IMR-90 (cell line): ENCODE measurements at regions not wholly inside any gene's neighbourhood (a gene's known extent, or its start where the extent isn't known, plus 50 kb on each side); places are given as distances from the start of the nearest gene placed in this dataset.

Source experiments
- ATAC-seq: fragments of 200-7000 bp; cut with Tn5 transposase; 2 replicates; pipeline ENCODE4 v1.9.1; 2020; ENCODE audit warnings: low read depth, mild to moderate bottlenecking, moderate library complexity
- BruUV-seq: library from RNA; stranded (reverse); fragments of 400-500 nt; replicated peaks from 2 replicates; lab custom pipeline; 2021; lab: Mats Ljungman, UMichigan
- CTCF ChIA-PET: fragments of 300-600 bp; formaldehyde crosslinking; extraction: SDS; loops from one replicate; lab custom pipeline; 2021; ENCODE audit warnings: antibody characterized with exemption; lab: Yijun Ruan, JAX
- POLR2A ChIA-PET: fragments of 300-600 bp; sonication (Branson Sonifier 250); formaldehyde crosslinking; loops from one replicate; lab custom pipeline; 2022; ENCODE audit warnings: antibody characterized with exemption; ENCODE audit not compliant: unreplicated experiment; lab: Charles Lee
- DNase-seq: peaks from one replicate; pipeline ENCODE4 v3.0.0; 2013
- H2AFZ ChIP-seq: replicated peaks from 2 replicates; pipeline ENCODE3; 2013; ENCODE audit warnings: low read length, mild to moderate bottlenecking; ENCODE audit not compliant: poor library complexity
- H2AK5ac ChIP-seq: 2 replicates; pipeline ENCODE4 v1.6.1; 2013; ENCODE audit warnings: low read depth, low read length, inconsistent platforms
- H2AK9ac ChIP-seq: replicated peaks from 2 replicates; pipeline ENCODE3; 2013; ENCODE audit warnings: mild to moderate bottlenecking, low read depth, low read length, moderate library complexity; ENCODE audit not compliant: poor library complexity
- H2BK120ac ChIP-seq: 2 replicates; pipeline ENCODE4 v1.6.1; 2013; ENCODE audit warnings: low read depth, low read length, inconsistent platforms
- H2BK15ac ChIP-seq: 3 replicates; pipeline ENCODE4 v1.6.1; 2013; ENCODE audit warnings: low read depth, low read length, inconsistent platforms
- H2BK20ac ChIP-seq: 2 replicates; pipeline ENCODE4 v1.6.1; 2013; ENCODE audit warnings: low read depth, mild to moderate bottlenecking, inconsistent platforms, low read length, moderate library complexity
- H2BK5ac ChIP-seq: 2 replicates; pipeline ENCODE4 v1.6.1; 2013; ENCODE audit warnings: mild to moderate bottlenecking, low read depth, low read length, inconsistent platforms; ENCODE audit not compliant: poor library complexity, severe bottlenecking
- H3K14ac ChIP-seq: replicated peaks from 2 replicates; pipeline ENCODE4 v1.6.1; 2013; ENCODE audit warnings: low read depth, low read length, inconsistent platforms
- H3K18ac ChIP-seq: 2 replicates; pipeline ENCODE4 v1.6.1; 2013; ENCODE audit warnings: low read depth, low read length, control low read depth
- H3K23ac ChIP-seq: 2 replicates; pipeline ENCODE4 v1.6.1; 2013; ENCODE audit warnings: low read depth, low read length, inconsistent platforms
- H3K27ac ChIP-seq: 2 replicates; pipeline ENCODE4 v1.5.1; 2013; ENCODE audit warnings: mild to moderate bottlenecking, control low read depth, low read length; ENCODE audit not compliant: insufficient read depth
- H3K27me3 ChIP-seq: 2 replicates; pipeline ENCODE4 v1.6.1; 2013; ENCODE audit warnings: low read length; ENCODE audit not compliant: control insufficient read depth, insufficient read depth
- H3K36me3 ChIP-seq: 2 replicates; pipeline ENCODE4 v1.6.1; 2013; ENCODE audit warnings: low read length, mixed read lengths; ENCODE audit not compliant: control insufficient read depth, insufficient read depth
- H3K4ac ChIP-seq: 2 replicates; pipeline ENCODE4 v1.6.1; 2013; ENCODE audit warnings: low read depth, low read length, inconsistent platforms
- H3K4me1 ChIP-seq: 2 replicates; pipeline ENCODE4 v1.6.1; 2013; ENCODE audit warnings: low read length, mixed read lengths; ENCODE audit not compliant: control insufficient read depth, insufficient read depth
- H3K4me2 ChIP-seq: 2 replicates; pipeline ENCODE4 v1.6.1; 2013; ENCODE audit warnings: low read depth, mild to moderate bottlenecking, control low read depth, low read length, moderate library complexity
- H3K4me3 ChIP-seq: 2 replicates; pipeline ENCODE4 v1.5.1; 2013; ENCODE audit warnings: low read depth, mild to moderate bottlenecking, control low read depth, low read length, moderate library complexity; ENCODE audit not compliant: insufficient read depth
- H3K56ac ChIP-seq: 2 replicates; pipeline ENCODE4 v1.6.1; 2013; ENCODE audit warnings: low read length, inconsistent platforms; ENCODE audit not compliant: insufficient read depth; ENCODE audit errors: extremely low read depth
- H3K79me1 ChIP-seq, 2 experiments: 2 replicates each; pipeline ENCODE4 v1.6.1; 2013; ENCODE audit warnings: low read length in 2 of 2, inconsistent platforms in 1 of 2, low read depth in 1 of 2
- H3K9ac ChIP-seq: 2 replicates; pipeline ENCODE4 v1.6.1; 2013; ENCODE audit warnings: low read depth, low read length, control low read depth
- H3K9me1 ChIP-seq: 2 replicates; pipeline ENCODE4 v1.6.1; 2013; ENCODE audit warnings: low read length, inconsistent platforms; ENCODE audit not compliant: insufficient read depth
- H3K9me3 ChIP-seq: 2 replicates; pipeline ENCODE4 v1.6.1; 2013; ENCODE audit warnings: low read length; ENCODE audit not compliant: control insufficient read depth, insufficient read depth
- H4K20me1 ChIP-seq: 2 replicates; pipeline ENCODE4 v1.6.1; 2013; ENCODE audit warnings: low read length, inconsistent platforms; ENCODE audit not compliant: insufficient read depth
- H4K5ac ChIP-seq: 2 replicates; pipeline ENCODE4 v1.6.1; 2013; ENCODE audit warnings: mild to moderate bottlenecking, low read depth, low read length, control low read depth
- H4K8ac ChIP-seq, 2 experiments: 2 replicates each; pipeline ENCODE4 v1.6.1; 2013; ENCODE audit warnings: low read depth in 2 of 2, low read length in 2 of 2, control low read depth in 1 of 2, inconsistent platforms in 1 of 2
- H4K91ac ChIP-seq: 2 replicates; pipeline ENCODE4 v1.6.1; 2013; ENCODE audit warnings: low read depth, low read length, inconsistent platforms; ENCODE audit not compliant: insufficient read depth
- BHLHE40 ChIP-seq: fragments of 150-350 bp; IDR thresholded peaks from 2 replicates; pipeline ENCODE4 v1.6.1; 2016; ENCODE audit warnings: mild to moderate bottlenecking, low read depth, low read length
- CEBPB ChIP-seq: IDR thresholded peaks from 2 replicates; pipeline ENCODE4 v1.6.1; 2012; ENCODE audit warnings: low read depth, low read length, improper control_type of control experiment
- CHD1 ChIP-seq: IDR thresholded peaks from 2 replicates; pipeline ENCODE4 v1.6.1; 2012; ENCODE audit warnings: low read depth, low read length, improper control_type of control experiment
- CTCF ChIP-seq: conservative IDR thresholded peaks from 2 replicates; pipeline ENCODE4 v1.5.1; 2012; ENCODE audit warnings: mild to moderate bottlenecking, low read depth, low read length, improper control_type of control experiment
- FOS ChIP-seq: fragments of 150-350 bp; IDR thresholded peaks from 2 replicates; pipeline ENCODE4 v1.6.1; 2016; ENCODE audit warnings: low read depth, low read length
- MAFK ChIP-seq: IDR thresholded peaks from 2 replicates; pipeline ENCODE4 v1.6.1; 2012; ENCODE audit warnings: low read depth, low read length, improper control_type of control experiment
- MAZ ChIP-seq: IDR thresholded peaks from 2 replicates; pipeline ENCODE4 v1.6.1; 2012; ENCODE audit warnings: low read depth, mild to moderate bottlenecking, low read length, improper control_type of control experiment, moderate library complexity, borderline replicate concordance
- POLR2A ChIP-seq: IDR thresholded peaks from 2 replicates; pipeline ENCODE4 v1.6.1; 2012; ENCODE audit warnings: mild to moderate bottlenecking, low read depth, low read length
- RAD21 ChIP-seq: IDR thresholded peaks from 2 replicates; pipeline ENCODE4 v1.6.1; 2012; ENCODE audit warnings: low read length, improper control_type of control experiment
- RCOR1 ChIP-seq: IDR thresholded peaks from 2 replicates; pipeline ENCODE4 v1.6.1; 2012; ENCODE audit warnings: mild to moderate bottlenecking, low read length, improper control_type of control experiment; ENCODE audit not compliant: insufficient replicate concordance
- RFX5 ChIP-seq: IDR thresholded peaks from 2 replicates; pipeline ENCODE4 v1.8.0; 2012; ENCODE audit warnings: low read depth, mild to moderate bottlenecking, low read length, moderate library complexity
- USF2 ChIP-seq: fragments of 150-350 bp; IDR thresholded peaks from 2 replicates; pipeline ENCODE4 v1.6.1; 2017; ENCODE audit warnings: mild to moderate bottlenecking, antibody characterized with exemption, low read length, low read depth
- WGBS, 2 experiments: methylation state at CpG; one replicate each; pipeline versions ENCODE4 v1.1.5 to v1.1.7; 2013; ENCODE audit warnings: missing lambda C conversion rate in 2 of 2; ENCODE audit not compliant: insufficient read length in 1 of 2; ENCODE audit errors: extremely low coverage in 2 of 2; 5-methylcytosine and 5-hydroxymethylcytosine counted together
- dilution Hi-C: fragments of 300-500 bp; cut with HindIII; formaldehyde crosslinking; loops from one replicate; pipeline ENCODE4 v1.14.3; 2018; ENCODE audit warnings: low sequenced_read_pairs; ENCODE audit not compliant: unreplicated experiment
- in situ Hi-C: fragments of 300-500 bp; cut with MboI; formaldehyde crosslinking; loops from 3 replicates; pipeline ENCODE4 v1.14.3; 2019; ENCODE audit warnings: low sequenced_read_pairs, inconsistent platforms, mixed read lengths
- intact Hi-C: fragments of 100-400 bp; cut with micrococcal nuclease; formaldehyde crosslinking; loops from 2 replicates; pipeline ENCODE4 v1.10.0; 2022

- H4K5ac ChIP-seq: no peak overlapping the region
- no peak overlapping the region for H3K4ac ChIP-seq
- no peak overlapping the region for H3K4me3 ChIP-seq
- no CpG with 5 or more reads among the region's 1 CpG for WGBS, 2 experiments
- no peak overlapping the region for H2AFZ ChIP-seq
- no peaks in the 10 kb centered on the region for H3K9me1 ChIP-seq
- no peak for ATAC-seq
- ChIA-PET CTCF (no interaction called here), POLR2A (no interaction called here)
- H3K18ac ChIP-seq: no peak overlapping the region
- H3K27me3 ChIP-seq: no peaks in the 10 kb centered on the region
- no peak overlapping the region for H3K14ac ChIP-seq
- no peaks in the 10 kb centered on the region for H3K36me3 ChIP-seq
- H3K27ac ChIP-seq: no peak overlapping the region
- H4K20me1 ChIP-seq: no peaks in the 10 kb centered on the region
- no peaks in the 10 kb centered on the region for H3K9me3 ChIP-seq
- intact Hi-C loops: no loop called here
- H2BK120ac ChIP-seq: no peak overlapping the region
- in situ Hi-C loops: no loop called here
- H3K9ac ChIP-seq: no peak overlapping the region
- H2BK5ac ChIP-seq: no peak overlapping the region
- dilution Hi-C loops: no loop called here
- no peak overlapping the region for H3K56ac ChIP-seq
- H4K8ac ChIP-seq: no peak overlapping the region
- no peak for DNase-seq
- no peak overlapping the region for H3K23ac ChIP-seq
- no TSS peak for BruUV-seq
- no peak overlapping the region for H2BK15ac ChIP-seq
- TF ChIP-seq BHLHE40 (no peak), MAZ (no peak), FOS (no peak), CTCF (no peak), RFX5 (no peak), USF2 (no peak), RAD21 (no peak), POLR2A (no peak), MAFK (no peak), CEBPB (no peak), CHD1 (no peak), RCOR1 (no peak)
- no peak overlapping the region for H4K91ac ChIP-seq
- H3K79me1 ChIP-seq: no peaks in the 10 kb centered on the region
- H3K4me2 ChIP-seq: no peak overlapping the region
- no peak overlapping the region for H2AK5ac ChIP-seq
- H3K4me1 ChIP-seq: no peaks in the 10 kb centered on the region
- H2BK20ac ChIP-seq: no peak overlapping the region
- H2AK9ac ChIP-seq: no peak overlapping the region
Measured at GRCh38 chr1:196007763-196008162, 600.5 kb downstream of the KCNT2 start.
